ENCODE measurements at regions not wholly inside any gene's neighbourhood (a gene's known extent, or its start where the extent isn't known, plus 50 kb on each side); places are given as distances from the start of the nearest gene placed in this dataset.

DNA sequence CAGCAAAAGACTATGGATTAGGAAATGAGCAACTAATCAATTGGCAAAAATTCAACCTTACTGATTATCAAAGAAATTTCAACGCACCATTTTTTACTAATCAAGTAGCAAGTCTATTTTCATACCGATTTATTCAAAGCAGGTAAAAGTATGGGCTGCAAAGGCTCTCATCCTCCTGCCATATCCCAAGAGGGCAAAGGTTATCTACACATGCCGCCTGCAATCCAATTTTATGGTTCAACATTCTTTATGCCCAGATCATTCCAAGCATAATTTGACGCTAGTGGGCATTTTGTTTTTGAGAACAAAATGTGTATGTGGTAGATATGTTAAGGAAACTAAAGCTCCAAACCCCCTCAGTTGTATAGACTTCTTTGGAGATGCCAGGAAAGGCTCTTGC, 270.6 kb downstream of the MAF start:
- no peak for DNase-seq (ENCODE audit: low read depth in 2 of 2)

GRCh38 chr16:79329166-79329521, 271.4 kb downstream of the MAF start:
- DNase-seq (ENCODE audit: low read depth in 2 of 2) = no peak

DNA sequence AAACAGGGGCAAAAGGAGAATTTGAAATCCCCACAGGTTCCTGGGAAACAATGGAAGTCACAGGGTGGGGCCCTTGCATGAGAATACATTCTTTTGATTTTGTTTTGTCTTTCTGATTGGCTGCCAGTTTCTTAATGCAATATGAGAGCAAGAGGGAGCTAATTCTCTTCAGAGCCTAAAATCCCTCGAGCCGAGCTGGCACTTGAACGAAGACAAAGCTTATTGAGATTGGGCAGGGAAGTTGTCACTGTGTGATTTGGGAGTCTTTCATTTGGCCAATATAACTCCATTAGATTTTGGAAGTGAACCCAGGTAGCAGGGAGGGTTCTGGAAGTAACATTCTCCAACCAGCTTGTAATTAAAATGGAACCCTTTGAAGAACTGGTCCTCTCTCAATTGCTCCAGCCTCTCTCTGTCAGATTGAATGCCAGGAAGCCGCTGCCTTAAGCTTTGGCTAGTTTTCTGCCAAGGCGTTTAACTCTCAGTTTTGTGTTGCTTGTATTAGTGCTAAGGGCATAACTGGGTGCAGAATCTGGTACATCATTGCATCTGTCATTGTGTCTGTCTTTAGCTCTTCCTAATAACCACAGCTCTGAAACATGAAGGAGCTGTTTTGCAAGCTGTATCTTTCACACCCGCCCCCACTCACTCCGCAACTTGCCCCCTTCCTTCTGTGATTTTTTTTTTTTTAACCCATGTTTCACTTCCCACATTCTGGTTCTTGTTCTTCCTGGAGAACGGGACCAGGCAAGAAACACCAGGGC, 272.0 kb downstream of the MAF start:
- no peak for DNase-seq (ENCODE audit: low read depth in 2 of 2)

- DNase-seq (ENCODE audit: low read depth in 2 of 2) = no peak
These were observed 272.7 kb downstream of the MAF start for GRCh38 chr16:79327836-79328235.

- no peak for DNase-seq (ENCODE audit: low read depth in 2 of 2)
These were observed 274.0 kb downstream of the MAF start for GRCh38 chr16:79326549-79326948.

GRCh38 chr16:79325226-79325945, 275.2 kb downstream of the MAF start:
- DNase-seq (ENCODE audit: low read depth in 2 of 2) = no peak

GRCh38 chr16:79320956-79321355, 279.6 kb downstream of the MAF start:
- no peak for DNase-seq (ENCODE audit: low read depth in 2 of 2)

DNA sequence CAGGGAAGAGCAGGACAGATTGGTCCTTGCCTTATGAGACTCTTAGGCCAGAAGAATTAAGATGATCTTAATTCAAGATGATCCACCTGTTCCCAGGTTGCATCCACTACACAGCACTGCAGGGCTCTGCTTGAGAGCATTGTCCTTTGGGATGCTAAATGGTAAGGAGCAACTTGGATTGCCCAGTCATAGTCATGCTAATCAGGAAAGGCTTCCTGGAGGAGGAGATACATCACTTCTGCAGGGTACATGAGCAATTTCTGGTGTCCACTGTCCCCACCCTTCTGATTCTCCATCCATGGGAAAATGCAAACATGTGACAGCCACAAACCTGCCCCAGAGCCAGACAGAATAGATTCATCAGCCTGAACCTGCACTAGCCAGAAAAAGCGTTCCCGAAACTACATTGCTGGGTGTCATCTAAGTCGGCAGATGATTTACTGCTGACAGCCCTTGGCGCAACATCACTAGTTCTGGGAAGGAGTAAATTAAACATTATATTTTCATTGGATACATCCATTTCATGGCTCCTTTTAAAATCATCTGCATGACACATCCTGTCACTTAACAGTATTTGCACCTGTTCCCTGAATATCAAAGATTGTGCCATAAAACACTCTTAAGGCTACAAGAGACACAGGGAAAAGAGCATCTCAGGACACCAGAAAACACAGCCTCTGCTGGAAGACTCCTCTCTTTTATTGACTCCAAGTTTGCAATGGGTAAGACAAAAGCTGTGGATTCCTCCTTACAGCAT, 282.2 kb downstream of the MAF start:
- DNase-seq (ENCODE audit: low read depth in 2 of 2) = no peak

GRCh38 chr16:79317521-79317920, 283.0 kb downstream of the MAF start:
- DNase-seq (ENCODE audit: low read depth in 2 of 2) = no peak

DNA sequence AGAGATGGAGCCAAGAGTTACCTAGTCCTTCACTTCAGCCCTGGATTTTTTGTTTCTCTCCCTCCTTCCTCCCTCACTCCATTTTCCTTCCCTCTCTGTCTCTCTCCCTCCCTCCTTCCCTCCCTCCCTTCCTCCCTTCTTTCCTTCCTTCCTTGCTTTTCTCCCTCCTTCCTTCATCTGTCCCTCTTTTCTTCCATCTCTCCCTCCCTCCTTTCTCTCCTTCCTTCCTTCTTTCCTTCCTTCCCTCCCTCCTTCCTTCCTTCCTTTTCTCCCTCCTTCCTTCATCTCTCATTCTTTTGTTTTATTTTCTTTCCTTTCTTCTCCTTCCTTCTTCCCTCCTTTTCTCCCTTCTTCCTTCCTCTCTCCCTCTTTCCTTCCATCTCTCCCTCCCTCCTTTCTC, 283.5 kb downstream of the MAF start:
- DNase-seq (ENCODE audit: low read depth in 2 of 2) = no peak

DNA sequence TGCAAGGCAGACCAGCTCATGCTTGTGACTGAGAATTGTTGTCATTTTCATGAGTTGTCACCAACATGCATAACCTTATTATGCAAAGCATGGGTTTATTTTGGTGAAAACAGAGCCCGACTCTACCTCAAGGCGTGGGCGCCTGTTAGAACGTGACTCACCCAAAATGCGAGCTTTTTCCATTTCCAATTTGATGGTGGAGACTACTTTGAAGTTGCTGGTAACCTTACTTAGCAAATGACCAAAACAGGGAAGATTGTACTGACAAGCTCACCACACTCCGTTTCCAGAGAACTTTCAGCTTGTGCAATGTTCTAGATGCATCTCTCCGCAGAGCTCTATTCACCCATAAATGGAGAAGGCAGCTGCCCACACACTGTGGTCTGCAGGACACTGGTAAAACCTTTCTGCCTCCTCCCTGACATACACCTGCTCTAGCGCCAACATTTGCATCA, 284.5 kb downstream of the MAF start:
- DNase-seq (ENCODE audit: low read depth in 2 of 2) = no peak

DNA sequence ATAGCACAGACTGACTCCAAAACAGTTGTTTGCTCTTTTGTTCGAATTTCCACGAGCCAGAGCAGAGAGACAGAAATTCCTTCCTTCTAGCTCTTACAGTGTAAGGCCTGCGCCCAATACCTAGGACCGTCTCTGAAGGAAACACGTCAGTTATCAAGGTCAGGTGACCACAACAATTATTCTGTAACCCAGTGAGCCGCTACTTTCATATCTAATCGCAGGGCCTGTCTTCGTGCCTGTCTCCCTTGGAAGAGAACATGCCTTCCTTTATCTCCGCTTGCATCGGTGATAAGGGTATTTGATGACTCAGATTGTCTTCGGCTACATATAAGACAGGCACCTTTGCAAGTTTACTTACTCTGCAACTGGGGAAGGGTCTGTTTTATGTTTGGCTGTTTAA, 288.0 kb downstream of the MAF start:
- DNase-seq (ENCODE audit: low read depth in 2 of 2) = no peak

GRCh38 chr16:79310710-79311109, 289.8 kb downstream of the MAF start:
- no peak for DNase-seq (ENCODE audit: low read depth in 2 of 2)

DNA sequence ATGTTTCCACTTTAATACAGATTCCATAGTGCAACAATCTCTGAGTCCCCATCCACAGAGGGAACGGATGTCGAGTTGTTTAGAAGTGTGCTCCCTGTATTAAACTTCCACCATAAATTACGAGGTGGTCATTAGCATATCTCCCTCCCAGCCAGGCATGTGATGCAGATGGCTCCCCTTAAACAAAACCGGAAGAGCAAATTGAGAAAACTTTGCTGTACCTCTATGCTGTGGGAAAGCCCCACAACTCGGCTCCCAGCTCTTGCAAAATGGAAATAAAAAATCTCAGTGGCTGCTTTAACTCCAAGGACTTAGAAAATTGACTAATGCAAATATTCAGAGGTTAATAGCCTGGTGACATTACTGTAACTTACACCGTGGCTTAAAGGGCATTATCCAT, 290.9 kb downstream of the MAF start:
- DNase-seq (ENCODE audit: low read depth in 2 of 2) = no peak

DNA sequence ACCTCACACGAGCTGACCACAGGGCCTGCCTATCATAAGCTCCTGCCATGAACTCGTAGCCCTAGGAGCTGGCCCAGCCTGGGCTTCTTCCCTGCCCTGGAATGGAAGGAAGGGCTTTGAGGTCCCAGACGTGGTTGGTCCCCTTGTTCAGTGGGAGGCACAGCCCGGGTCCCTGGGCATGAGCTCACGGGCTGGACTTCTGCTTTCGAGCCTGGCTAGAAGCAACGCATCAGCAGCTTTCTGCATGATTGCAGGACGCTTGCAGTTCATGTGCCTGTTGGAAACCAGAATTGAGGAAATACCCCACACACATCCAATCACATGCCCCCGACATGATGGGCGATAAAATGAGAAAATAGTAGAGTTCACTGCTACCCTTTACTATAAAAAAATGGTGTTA, 293.3 kb downstream of the MAF start:
- DNase-seq (ENCODE audit: low read depth in 2 of 2) = no peak

DNA sequence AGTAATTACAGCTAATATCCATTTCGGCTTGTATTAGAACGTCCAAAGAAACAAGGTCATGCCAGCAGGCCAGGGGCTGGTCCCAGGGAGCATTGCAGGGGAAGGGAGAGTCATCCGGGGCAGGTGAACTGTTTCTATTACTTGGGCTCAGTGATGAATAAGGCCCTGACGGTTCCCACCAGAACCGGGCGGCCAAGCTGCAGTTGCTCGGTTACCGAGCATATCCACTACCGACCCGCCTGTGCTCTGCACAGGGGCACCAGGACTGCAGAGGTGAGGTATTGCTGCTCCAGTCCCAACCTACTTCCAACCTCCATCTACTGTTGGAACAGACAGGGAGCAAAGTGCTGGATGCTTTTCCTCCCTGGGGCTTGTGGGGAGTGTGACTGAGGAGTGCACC, 295.5 kb downstream of the MAF start:
- no peak for DNase-seq (ENCODE audit: low read depth in 2 of 2)

DNA sequence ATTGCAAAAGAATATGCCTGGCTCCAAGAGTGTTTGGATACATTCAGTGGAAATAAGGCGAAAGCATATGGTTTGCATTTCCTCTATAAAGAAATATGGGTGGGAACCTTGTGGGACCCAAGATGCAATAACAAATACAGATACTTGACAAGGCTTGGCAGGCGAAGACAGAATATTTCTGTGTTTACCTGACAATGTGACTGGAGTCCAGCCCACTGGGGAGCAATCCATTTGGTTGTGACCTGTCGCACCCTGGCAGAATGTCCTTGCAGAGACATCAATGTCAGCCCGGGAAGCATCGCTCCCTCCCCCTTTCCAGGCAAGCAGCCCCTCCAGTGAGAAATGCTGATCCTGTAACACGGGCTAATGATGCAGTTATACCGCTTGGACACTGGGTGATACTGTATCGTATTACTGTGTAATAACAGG, 296.6 kb downstream of the MAF start:
- no peak for DNase-seq (ENCODE audit: low read depth in 2 of 2)

DNA sequence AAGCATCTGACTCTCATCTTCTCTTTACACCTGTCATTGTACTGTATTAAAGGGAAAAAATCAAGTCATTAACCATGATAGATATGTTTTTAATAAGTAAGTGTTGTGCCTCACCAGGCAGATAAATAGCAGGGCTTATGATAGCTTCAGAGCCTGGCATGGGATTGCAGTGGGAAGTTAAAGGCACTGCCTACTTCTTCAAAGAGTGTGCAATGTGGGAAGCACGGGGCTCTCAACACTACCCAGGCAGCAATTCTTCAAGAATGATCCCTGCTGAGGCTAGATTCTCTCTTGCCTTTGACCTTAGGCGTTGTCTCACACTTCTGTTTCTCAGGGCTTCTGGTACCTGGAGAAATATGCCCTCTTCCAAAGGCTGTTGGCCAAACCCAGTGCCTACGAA, 297.3 kb downstream of the MAF start:
- DNase-seq (ENCODE audit: low read depth in 2 of 2) = no peak

DNA sequence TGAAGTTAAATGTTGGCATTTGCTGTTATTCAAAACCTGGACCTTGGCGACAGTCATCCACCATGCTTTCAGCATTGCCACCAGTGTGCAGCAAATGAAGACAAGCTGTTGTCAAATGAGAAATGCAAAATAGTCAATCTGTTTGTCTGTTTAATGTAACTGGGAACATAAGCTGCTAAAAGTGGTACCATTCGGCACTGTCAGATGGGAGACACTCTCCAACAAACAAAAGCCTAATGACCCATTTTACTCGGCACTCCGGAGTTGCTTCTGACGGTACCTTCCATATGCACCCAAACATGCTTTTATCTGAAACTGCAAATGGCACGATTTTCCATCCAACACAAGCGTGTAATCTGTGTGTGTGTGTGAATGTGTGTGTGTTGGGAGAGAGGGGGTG, 297.8 kb downstream of the MAF start:
- DNase-seq (ENCODE audit: low read depth in 2 of 2) = no peak

GRCh38 chr16:79301051-79301450, 299.5 kb downstream of the MAF start:
- DNase-seq (ENCODE audit: low read depth in 2 of 2) = no peak

DNA sequence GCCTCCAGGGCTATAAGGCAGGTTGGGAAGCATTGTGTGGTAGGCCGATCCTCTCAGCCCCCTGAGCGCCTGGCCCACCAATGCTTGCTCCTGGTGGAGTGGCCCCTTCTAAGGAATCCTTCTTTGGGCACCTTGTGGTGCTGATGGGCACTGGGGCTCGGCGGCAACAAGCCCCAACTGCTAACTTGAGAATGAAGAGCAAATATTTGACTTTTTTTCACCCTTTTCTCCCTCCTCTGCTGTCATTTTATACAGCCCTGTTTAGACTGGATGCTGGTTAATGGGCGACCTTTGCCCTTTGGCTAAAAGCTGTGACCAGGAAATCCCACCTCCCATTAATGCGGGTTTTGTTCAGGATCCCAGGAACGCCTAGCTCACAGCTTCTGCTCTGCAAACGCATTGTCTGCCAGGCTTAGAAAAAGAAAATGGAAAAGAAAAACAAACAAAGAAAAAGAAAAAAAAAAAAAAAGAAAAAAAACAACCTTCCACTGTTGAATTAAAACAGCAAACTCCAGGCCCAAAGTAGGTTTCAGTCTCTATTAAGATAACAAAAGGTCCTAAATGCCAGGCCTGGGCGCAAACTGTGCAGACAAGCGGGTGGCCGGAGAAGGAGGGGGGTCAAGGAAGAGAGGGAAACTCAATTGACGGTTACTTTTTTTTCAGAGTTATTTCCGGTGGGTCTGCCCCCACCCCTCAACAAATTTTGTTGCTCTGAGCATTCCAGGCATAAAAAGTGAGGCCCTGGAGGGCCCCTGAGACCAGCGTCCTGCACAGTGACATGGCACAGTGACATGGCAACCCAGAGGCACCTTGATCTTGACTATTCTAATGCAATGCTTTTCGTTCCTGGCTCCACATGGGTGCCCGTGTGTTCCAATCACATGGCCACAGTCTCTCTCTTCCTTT, 301.4 kb downstream of the MAF start:
- DNase-seq (ENCODE audit: low read depth in 2 of 2) = no peak

DNA sequence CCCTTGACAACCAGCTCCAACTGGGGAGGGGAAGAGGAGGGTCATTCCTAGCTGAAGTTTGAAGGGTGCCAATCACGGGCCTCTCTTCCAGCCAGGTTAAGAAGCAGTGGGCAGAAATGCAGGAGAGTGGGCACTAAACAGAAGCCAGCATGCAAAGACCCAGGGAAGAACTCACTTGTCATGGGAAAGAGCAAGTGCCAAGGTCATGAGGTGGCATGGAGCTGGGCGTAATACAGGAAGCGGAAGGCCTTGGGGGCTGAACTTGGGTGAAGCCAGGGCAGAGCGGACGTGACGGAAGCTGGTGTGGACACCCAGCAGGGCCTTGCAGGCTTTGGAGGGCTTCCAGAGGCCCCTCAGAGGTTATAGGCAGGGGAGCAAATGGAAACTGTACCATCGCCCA, 302.1 kb downstream of the MAF start:
- DNase-seq (ENCODE audit: low read depth in 2 of 2) = no peak

Data from stimulated activated CD8-positive, alpha-beta memory T cell treated with anti-CD3 and anti-CD28 coated beads, Interleukin-2, amount 100 ng/mL, for 1 hour (primary cell).